Natural killer cell (primary cell): ENCODE measurements at regions not wholly inside any gene's neighbourhood (a gene's known extent, or its start where the extent isn't known, plus 50 kb on each side); places are given as distances from the start of the nearest gene placed in this dataset.

Experiments used
- ATAC-seq, 3 donors: fragments of 150-1000 bp in 2 of 3; fragments of 200-7000 bp in 1 of 3; cut with Tn5 transposase; 1 replicate in 1 of 3; 2 replicates in 2 of 3; pipeline ENCODE4 v1.10.0; 2021; ENCODE audit warnings: mild to moderate bottlenecking in 2 of 3, moderate library complexity in 2 of 3
- DNase-seq, 2 donors: peaks; one replicate each; pipeline versions ENCODE4 v3.0.0 to v3.0.0-alpha.2; 2013 to 2021; ENCODE audit warnings: mixed read lengths in 1 of 2
- H3K27ac ChIP-seq: one replicate; pipeline ENCODE4 v1.5.1; 2013; ENCODE audit warnings: mild to moderate bottlenecking, low read length
- H3K27me3 ChIP-seq: one replicate; pipeline ENCODE4 v1.6.1; 2013; ENCODE audit warnings: low read length; ENCODE audit not compliant: control insufficient read depth, insufficient read depth
- H3K36me3 ChIP-seq: one replicate; pipeline ENCODE4 v1.6.1; 2013; ENCODE audit warnings: low read length; ENCODE audit not compliant: control insufficient read depth, insufficient read depth
- H3K4me1 ChIP-seq: one replicate; pipeline ENCODE4 v1.6.1; 2013; ENCODE audit warnings: low read length; ENCODE audit not compliant: control insufficient read depth, insufficient read depth
- H3K4me3 ChIP-seq: one replicate; pipeline ENCODE4 v1.5.1; 2013; ENCODE audit warnings: low read length
- H3K9me3 ChIP-seq: one replicate; pipeline ENCODE4 v1.6.1; 2013; ENCODE audit warnings: low read length; ENCODE audit not compliant: control insufficient read depth, insufficient read depth
- H3K27ac Mint-ChIP-seq, 2 donors: one replicate each; pipeline ENCODE4 v1.8.0; 2022; ENCODE audit warnings: mild to moderate bottlenecking in 2 of 2, mixed read lengths in 2 of 2, moderate library complexity in 1 of 2
- H3K27me3 Mint-ChIP-seq, 2 donors: one replicate each; pipeline ENCODE4 v1.8.0; 2022; ENCODE audit warnings: low read depth in 2 of 2, mixed read lengths in 2 of 2
- H3K36me3 Mint-ChIP-seq: one replicate; pipeline ENCODE4 v1.8.0; 2022; ENCODE audit warnings: mixed read lengths
- H3K4me1 Mint-ChIP-seq, 2 donors: one replicate each; pipeline ENCODE4 v1.8.0; 2022; ENCODE audit warnings: mixed read lengths in 2 of 2
- H3K4me3 Mint-ChIP-seq: one replicate; pipeline ENCODE4 v1.8.0; 2022; ENCODE audit warnings: mild to moderate bottlenecking, moderate library complexity, mixed read lengths
- H3K9me3 Mint-ChIP-seq, 2 donors: one replicate each; pipeline ENCODE4 v1.8.0; 2022; ENCODE audit warnings: mixed read lengths in 2 of 2
- WGBS: methylation state at CpG from one replicate; pipeline ENCODE4 v1.1.7; 2013; ENCODE audit warnings: missing lambda C conversion rate; ENCODE audit not compliant: insufficient coverage; 5-methylcytosine and 5-hydroxymethylcytosine counted together
- intact Hi-C: fragments of 100-400 bp; cut with micrococcal nuclease; formaldehyde crosslinking; loops from one replicate; pipeline ENCODE4 v1.14.2; 2022
- TF ChIP-seq, protein P1 (sequence below): fragments of 200-600 bp; IDR thresholded peaks from one replicate; pipeline ENCODE4 v1.8.0; 2022; ENCODE audit warnings: antibody characterized with exemption

- H3K4me1 ChIP-seq: peaks cover 37% of the 10 kb centered on the region
- peak overlapping the region; percentile 90 for H3K4me3 Mint-ChIP-seq
- TF ChIP-seq, protein P1, sequence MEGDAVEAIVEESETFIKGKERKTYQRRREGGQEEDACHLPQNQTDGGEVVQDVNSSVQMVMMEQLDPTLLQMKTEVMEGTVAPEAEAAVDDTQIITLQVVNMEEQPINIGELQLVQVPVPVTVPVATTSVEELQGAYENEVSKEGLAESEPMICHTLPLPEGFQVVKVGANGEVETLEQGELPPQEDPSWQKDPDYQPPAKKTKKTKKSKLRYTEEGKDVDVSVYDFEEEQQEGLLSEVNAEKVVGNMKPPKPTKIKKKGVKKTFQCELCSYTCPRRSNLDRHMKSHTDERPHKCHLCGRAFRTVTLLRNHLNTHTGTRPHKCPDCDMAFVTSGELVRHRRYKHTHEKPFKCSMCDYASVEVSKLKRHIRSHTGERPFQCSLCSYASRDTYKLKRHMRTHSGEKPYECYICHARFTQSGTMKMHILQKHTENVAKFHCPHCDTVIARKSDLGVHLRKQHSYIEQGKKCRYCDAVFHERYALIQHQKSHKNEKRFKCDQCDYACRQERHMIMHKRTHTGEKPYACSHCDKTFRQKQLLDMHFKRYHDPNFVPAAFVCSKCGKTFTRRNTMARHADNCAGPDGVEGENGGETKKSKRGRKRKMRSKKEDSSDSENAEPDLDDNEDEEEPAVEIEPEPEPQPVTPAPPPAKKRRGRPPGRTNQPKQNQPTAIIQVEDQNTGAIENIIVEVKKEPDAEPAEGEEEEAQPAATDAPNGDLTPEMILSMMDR: no peak
- H3K36me3 Mint-ChIP-seq: no peaks in the 10 kb centered on the region
- intact Hi-C loops: loop anchor here (1.0 to 10.0 kb wide), 5 partner anchors 23 to 899 kb away; partner anchors contain the start of genes SLC44A1, SMC2 and TMEM38B
- H3K27me3 Mint-ChIP-seq: peaks cover 16 to 25% of the 10 kb centered on the region in 2 donors
- peak overlapping the region; percentile 85 for H3K27ac ChIP-seq
- peaks cover 5% of the 10 kb centered on the region for H3K27me3 ChIP-seq
- peaks cover 35 to 40% of the 10 kb centered on the region in 2 donors for H3K4me1 Mint-ChIP-seq
- peak overlapping the region; percentile 69 for H3K4me3 ChIP-seq
- H3K36me3 ChIP-seq: no peaks in the 10 kb centered on the region
- H3K9me3 ChIP-seq: no peaks in the 10 kb centered on the region
- peak; percentile 76 to 91 (median 86) for ATAC-seq
- WGBS: under 1% methylated on average over 63 of the region's 63 CpGs
- no peaks in the 10 kb centered on the region for H3K9me3 Mint-ChIP-seq
- peak overlapping the region; percentile 94 to 97 for H3K27ac Mint-ChIP-seq
- DNase-seq: peak; percentile 87 to 92
Measured at GRCh38 chr9:104991144-104991953, 63.4 kb upstream of the ABCA1 start.

- peaks cover 37% of the 10 kb centered on the region for H3K4me1 ChIP-seq
- intact Hi-C loops: loop anchor here (5.0 to 10.0 kb wide), 2 partner anchors 702 to 900 kb away; partner anchors contain the start of genes SMC2 and TMEM38B
Measured at GRCh38 chr9:104992659-104993058, 64.7 kb upstream of the ABCA1 start.

GRCh38 chr9:104993291-104993963 is 65.5 kb upstream of the ABCA1 start:
- peak in 2 of 3 donors; percentile 18 to 24 for ATAC-seq
- peak; percentile 23 to 60 for DNase-seq
- Histone ChIP-seq H3K4me3 (no peak overlapping the region), H3K9me3 (no peaks in the 10 kb centered on the region), H3K27ac (no peak overlapping the region), H3K27me3 (peaks cover 3% of the 10 kb centered on the region), H3K4me1 (peaks cover 37% of the 10 kb centered on the region), H3K36me3 (no peaks in the 10 kb centered on the region)
- TF ChIP-seq, protein P1: no peak
- H3K9me3 Mint-ChIP-seq: no peaks in the 10 kb centered on the region
- peak overlapping the region; percentile 94 to 97 for H3K27ac Mint-ChIP-seq
- H3K4me1 Mint-ChIP-seq: peaks cover 35 to 40% of the 10 kb centered on the region in 2 donors
- intact Hi-C loops: loop anchor here (5.0 to 10.0 kb wide), 2 partner anchors 701 to 901 kb away; partner anchors contain the start of genes SMC2 and TMEM38B
- H3K27me3 Mint-ChIP-seq: peaks cover 11 to 18% of the 10 kb centered on the region in 2 donors
- H3K36me3 Mint-ChIP-seq: no peaks in the 10 kb centered on the region
- WGBS: 51% methylated on average over 8 of the region's 9 CpGs
- peak overlapping the region; percentile 51 for H3K4me3 Mint-ChIP-seq

More at GRCh38 chr9:104992659-104993058, 64.7 kb upstream of the ABCA1 start:
- H3K4me3 Mint-ChIP-seq: peak overlapping the region; percentile 90
- no peak overlapping the region for H3K4me3 ChIP-seq
- no peak for ATAC-seq
- no peak for DNase-seq
- H3K36me3 Mint-ChIP-seq: no peaks in the 10 kb centered on the region
- TF ChIP-seq, protein P1: no peak
- 94% methylated on average over 5 of the region's 5 CpGs for WGBS
- no peaks in the 10 kb centered on the region for H3K9me3 ChIP-seq
- peaks cover 10 to 15% of the 10 kb centered on the region in 2 donors for H3K27me3 Mint-ChIP-seq
- peaks cover 35 to 40% of the 10 kb centered on the region in 2 donors for H3K4me1 Mint-ChIP-seq
- H3K27ac ChIP-seq: no peak overlapping the region
- H3K36me3 ChIP-seq: no peaks in the 10 kb centered on the region
- H3K27me3 ChIP-seq: peaks cover 5% of the 10 kb centered on the region
- peak overlapping the region; percentile 94 to 97 for H3K27ac Mint-ChIP-seq
- no peaks in the 10 kb centered on the region for H3K9me3 Mint-ChIP-seq
